ENCODE measurements at regions not wholly inside any gene's neighbourhood (a gene's known extent, or its start where the extent isn't known, plus 50 kb on each side); places are given as distances from the start of the nearest gene placed in this dataset.

DNA sequence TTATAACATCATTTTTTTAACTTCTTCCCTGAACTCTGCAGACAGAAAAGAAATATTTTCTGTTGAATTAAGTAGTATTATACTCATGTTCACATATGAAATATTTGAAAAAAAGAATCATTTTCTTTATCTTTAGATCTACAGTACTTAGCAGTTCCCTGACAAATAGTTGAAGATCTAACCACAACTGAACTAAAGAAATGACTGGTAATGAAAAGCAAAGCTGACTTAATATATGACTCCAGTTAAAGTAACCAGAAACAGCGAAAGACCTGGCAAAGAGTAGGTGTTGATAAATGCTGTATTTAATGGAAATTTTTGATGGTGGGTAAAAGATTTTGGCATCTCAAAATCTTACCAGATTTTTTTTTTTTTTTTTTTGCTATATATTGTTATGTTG lies 207.1 kb upstream of the SLC16A7 start:
- TF ChIP-seq, protein P1, sequence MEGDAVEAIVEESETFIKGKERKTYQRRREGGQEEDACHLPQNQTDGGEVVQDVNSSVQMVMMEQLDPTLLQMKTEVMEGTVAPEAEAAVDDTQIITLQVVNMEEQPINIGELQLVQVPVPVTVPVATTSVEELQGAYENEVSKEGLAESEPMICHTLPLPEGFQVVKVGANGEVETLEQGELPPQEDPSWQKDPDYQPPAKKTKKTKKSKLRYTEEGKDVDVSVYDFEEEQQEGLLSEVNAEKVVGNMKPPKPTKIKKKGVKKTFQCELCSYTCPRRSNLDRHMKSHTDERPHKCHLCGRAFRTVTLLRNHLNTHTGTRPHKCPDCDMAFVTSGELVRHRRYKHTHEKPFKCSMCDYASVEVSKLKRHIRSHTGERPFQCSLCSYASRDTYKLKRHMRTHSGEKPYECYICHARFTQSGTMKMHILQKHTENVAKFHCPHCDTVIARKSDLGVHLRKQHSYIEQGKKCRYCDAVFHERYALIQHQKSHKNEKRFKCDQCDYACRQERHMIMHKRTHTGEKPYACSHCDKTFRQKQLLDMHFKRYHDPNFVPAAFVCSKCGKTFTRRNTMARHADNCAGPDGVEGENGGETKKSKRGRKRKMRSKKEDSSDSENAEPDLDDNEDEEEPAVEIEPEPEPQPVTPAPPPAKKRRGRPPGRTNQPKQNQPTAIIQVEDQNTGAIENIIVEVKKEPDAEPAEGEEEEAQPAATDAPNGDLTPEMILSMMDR (conservative IDR thresholded peaks at IDR 0.05; ENCODE audit: low read depth, low read length) = no peak
- TF ChIP-seq POLR2A (IDR thresholded peaks at IDR 0.05; ENCODE audit: low read depth, low read length) = no peak
- TF ChIP-seq USF2 (IDR thresholded peaks at IDR 0.05; ENCODE audit: low read depth, low read length) = no peak
- no peak for TF ChIP-seq FOS (IDR thresholded peaks at IDR 0.05; ENCODE audit: low read depth, low read length)
- no peak for TF ChIP-seq RFX5 (IDR thresholded peaks at IDR 0.05; ENCODE audit: low read depth, low read length)
- no peak for TF ChIP-seq RAD21 (IDR thresholded peaks at IDR 0.05; ENCODE audit: low read length)
- TF ChIP-seq MXI1 (IDR thresholded peaks at IDR 0.05; ENCODE audit: borderline replicate concordance, low read depth, low read length) = no peak
- TF ChIP-seq ELK1 (IDR thresholded peaks at IDR 0.05; ENCODE audit: borderline replicate concordance, low read depth, low read length) = no peak

Measured in IMR-90 (cell line).